NCI-H526 (cell line): ENCODE measurements at regions not wholly inside any gene's neighbourhood (a gene's known extent, or its start where the extent isn't known, plus 50 kb on each side); places are given as distances from the start of the nearest gene placed in this dataset.
"Not testable (repeated sequence)": the region's sequence is repeated elsewhere in the genome, so short reads cannot be mapped to it uniquely, and the experiment has no call there.

Experiments used
- DNase-seq, 2 experiments: peaks; one replicate each; lab custom pipeline; 2025; lab: John Stamatoyannopoulos, UW

- DNase-seq = peak; percentile 1 to 29
Observed at GRCh38 chr6:113202852-113203714, 654.1 kb upstream of the MARCKS start.

- DNase-seq = no peak
Observed at GRCh38 chr6:113203715-113204110, 653.4 kb upstream of the MARCKS start.

GRCh38 chr6:113205553-113205952 lies 651.6 kb upstream of the MARCKS start:
- DNase-seq = no peak

- DNase-seq = no peak
Observed at GRCh38 chr6:113208726-113209125, 648.4 kb upstream of the MARCKS start.

GRCh38 chr6:113209315-113209714 lies 647.8 kb upstream of the MARCKS start:
- no peak for DNase-seq

GRCh38 chr6:113211170-113211569 lies 646.0 kb upstream of the MARCKS start:
- no peak for DNase-seq

GRCh38 chr6:113219783-113220182 lies 637.4 kb upstream of the MARCKS start:
- no peak for DNase-seq

GRCh38 chr6:113220832-113221231 lies 636.3 kb upstream of the MARCKS start:
- no peak for DNase-seq

GRCh38 chr6:113221850-113222249 lies 635.3 kb upstream of the MARCKS start:
- no peak for DNase-seq

- no peak for DNase-seq
Observed at GRCh38 chr6:113246186-113246585, 611.0 kb upstream of the MARCKS start.

- DNase-seq = no peak
Observed at GRCh38 chr6:113248532-113248931, 608.6 kb upstream of the MARCKS start.

- not testable (repeated sequence) for DNase-seq
Observed at GRCh38 chr6:113254194-113254593, 603.0 kb upstream of the MARCKS start.

GRCh38 chr6:113258771-113259170 lies 598.4 kb upstream of the MARCKS start:
- no peak for DNase-seq

- no peak for DNase-seq
Observed at GRCh38 chr6:113271437-113271836, 585.7 kb upstream of the MARCKS start.

- no peak for DNase-seq
Observed at GRCh38 chr6:113276601-113277000, 580.5 kb upstream of the MARCKS start.

GRCh38 chr6:113277111-113277510 lies 580.0 kb upstream of the MARCKS start:
- no peak for DNase-seq

- DNase-seq = no peak
Observed at GRCh38 chr6:113281014-113281413, 576.1 kb upstream of the MARCKS start.

GRCh38 chr6:113281431-113281830 lies 575.7 kb upstream of the MARCKS start:
- no peak for DNase-seq

GRCh38 chr6:113287396-113287795 lies 569.7 kb upstream of the MARCKS start:
- DNase-seq = no peak

- no peak for DNase-seq
Observed at GRCh38 chr6:113288409-113288808, 568.7 kb upstream of the MARCKS start.

- DNase-seq = no peak
Observed at GRCh38 chr6:113289166-113289565, 568.0 kb upstream of the MARCKS start.

- no peak for DNase-seq
Observed at GRCh38 chr6:113290684-113291083, 566.5 kb upstream of the MARCKS start.

- no peak for DNase-seq
Observed at GRCh38 chr6:113291751-113292445, 565.2 kb upstream of the MARCKS start.
